Panc1 (cell line): ENCODE measurements at regions not wholly inside any gene's neighbourhood (a gene's known extent, or its start where the extent isn't known, plus 50 kb on each side); places are given as distances from the start of the nearest gene placed in this dataset.

ENCODE experiments used
- ATAC-seq: fragments of 200-7000 bp; cut with Tn5 transposase; 2 replicates; pipeline ENCODE4 v1.9.1; 2020; ENCODE audit warnings: mild to moderate bottlenecking, moderate library complexity
- BruUV-seq: library from RNA; stranded (reverse); fragments of 400-500 nt; replicated peaks from 2 replicates; lab custom pipeline; 2021; lab: Mats Ljungman, UMichigan
- CTCF ChIA-PET: fragments of 300-600 bp; sonication (Branson Sonifier 250); formaldehyde crosslinking; loops from one replicate; lab custom pipeline; 2022; ENCODE audit warnings: antibody characterized with exemption; lab: Charles Lee
- POLR2A ChIA-PET: fragments of 300-600 bp; sonication (Branson Sonifier 250); formaldehyde crosslinking; loops from one replicate; lab custom pipeline; 2022; ENCODE audit warnings: antibody characterized with exemption; lab: Charles Lee
- DNase-seq: peaks from one replicate; pipeline ENCODE4 v3.0.0-alpha.2; 2010; ENCODE audit warnings: low read depth, low spot score
- H3K27ac ChIP-seq: 2 replicates; pipeline ENCODE4 v1.5.1; 2011; ENCODE audit warnings: mild to moderate bottlenecking, low read length, inconsistent platforms
- H3K27me3 ChIP-seq: fragments of 200-500 bp; sonication (Bioruptor generic); 2 replicates; pipeline ENCODE4 v1.6.0; 2014; ENCODE audit warnings: low read length, inconsistent platforms; ENCODE audit not compliant: control insufficient read depth, insufficient read depth
- H3K36me3 ChIP-seq: fragments of 200-500 bp; sonication (Bioruptor generic); 2 replicates; pipeline ENCODE4 v1.5.1; 2014; ENCODE audit warnings: inconsistent platforms, mild to moderate bottlenecking, low read length, moderate library complexity; ENCODE audit not compliant: control insufficient read depth, insufficient read depth
- H3K4me1 ChIP-seq: 2 replicates; pipeline ENCODE4 v1.5.1; 2011; ENCODE audit warnings: inconsistent platforms, mild to moderate bottlenecking, low read length, moderate library complexity; ENCODE audit not compliant: control insufficient read depth, insufficient read depth
- H3K4me3 ChIP-seq, 2 experiments: 2 replicates each; pipeline ENCODE4 v1.5.1; 2011 to 2012; ENCODE audit warnings: low read depth in 2 of 2, low read length in 2 of 2, mild to moderate bottlenecking in 2 of 2, inconsistent platforms in 1 of 2, moderate library complexity in 1 of 2
- H3K9me3 ChIP-seq: fragments of 200-500 bp; sonication (Bioruptor generic); 2 replicates; pipeline ENCODE4 v1.5.1; 2014; ENCODE audit warnings: low read depth, mild to moderate bottlenecking, inconsistent platforms, low read length, moderate library complexity; ENCODE audit not compliant: control insufficient read depth, insufficient read depth
- POLR2AphosphoS5 ChIP-seq: IDR thresholded peaks from 2 replicates; pipeline ENCODE4 v1.6.1; 2012; ENCODE audit warnings: mild to moderate bottlenecking, low read depth, low read length, moderate library complexity
- SIN3A ChIP-seq: IDR thresholded peaks from 2 replicates; pipeline ENCODE4 v1.6.1; 2012; ENCODE audit warnings: low read depth, mild to moderate bottlenecking, low read length, moderate library complexity, borderline replicate concordance; ENCODE audit not compliant: insufficient read depth
- TCF7L2 ChIP-seq: IDR thresholded peaks from 2 replicates; pipeline ENCODE4 v1.6.1; 2011; ENCODE audit warnings: mild to moderate bottlenecking, low read depth, low read length, inconsistent platforms
- in situ Hi-C: cut with HindIII; loops from 2 replicates; pipeline ENCODE4 v1.10.0; 2016; ENCODE audit warnings: low sequenced_read_pairs, low pct_unique_long_range_greater_than_20kb
- intact Hi-C: fragments of 100-400 bp; cut with micrococcal nuclease; formaldehyde crosslinking; loops from one replicate; pipeline ENCODE4 v1.10.0; 2022; ENCODE audit not compliant: unreplicated experiment
- TF ChIP-seq, protein P1 (sequence below), 2 experiments: IDR thresholded peaks; 2 replicates each; pipeline ENCODE4 v1.6.1; 2011 to 2012; ENCODE audit warnings: low read depth in 2 of 2, control low read depth in 1 of 2, low read length in 1 of 2, mild to moderate bottlenecking in 1 of 2, moderate library complexity in 1 of 2; ENCODE audit not compliant: insufficient read depth in 1 of 2
- TF ChIP-seq, protein P2 (sequence below): fragments of 450-650 bp; IDR thresholded peaks from 2 replicates; pipeline ENCODE4 v1.5.1; 2017; ENCODE audit warnings: mild to moderate bottlenecking

GRCh38 chr3:144375088-144375487 is 403.5 kb downstream of the DIPK2A start:
- H3K4me1 ChIP-seq: no peaks in the 10 kb centered on the region
- H3K27me3 ChIP-seq: no peaks in the 10 kb centered on the region
- in situ Hi-C loops (no loop called here), intact Hi-C loops (no loop called here)
- no peaks in the 10 kb centered on the region for H3K9me3 ChIP-seq
- DNase-seq (no peak), ATAC-seq (no peak)
- H3K36me3 ChIP-seq: no peaks in the 10 kb centered on the region
- no peak overlapping the region for H3K4me3 ChIP-seq
- ChIA-PET POLR2A (no interaction called here), CTCF (no interaction called here)
- TF ChIP-seq POLR2AphosphoS5 (no peak), SIN3A (no peak), TCF7L2 (no peak)
- TF ChIP-seq, protein P1, sequence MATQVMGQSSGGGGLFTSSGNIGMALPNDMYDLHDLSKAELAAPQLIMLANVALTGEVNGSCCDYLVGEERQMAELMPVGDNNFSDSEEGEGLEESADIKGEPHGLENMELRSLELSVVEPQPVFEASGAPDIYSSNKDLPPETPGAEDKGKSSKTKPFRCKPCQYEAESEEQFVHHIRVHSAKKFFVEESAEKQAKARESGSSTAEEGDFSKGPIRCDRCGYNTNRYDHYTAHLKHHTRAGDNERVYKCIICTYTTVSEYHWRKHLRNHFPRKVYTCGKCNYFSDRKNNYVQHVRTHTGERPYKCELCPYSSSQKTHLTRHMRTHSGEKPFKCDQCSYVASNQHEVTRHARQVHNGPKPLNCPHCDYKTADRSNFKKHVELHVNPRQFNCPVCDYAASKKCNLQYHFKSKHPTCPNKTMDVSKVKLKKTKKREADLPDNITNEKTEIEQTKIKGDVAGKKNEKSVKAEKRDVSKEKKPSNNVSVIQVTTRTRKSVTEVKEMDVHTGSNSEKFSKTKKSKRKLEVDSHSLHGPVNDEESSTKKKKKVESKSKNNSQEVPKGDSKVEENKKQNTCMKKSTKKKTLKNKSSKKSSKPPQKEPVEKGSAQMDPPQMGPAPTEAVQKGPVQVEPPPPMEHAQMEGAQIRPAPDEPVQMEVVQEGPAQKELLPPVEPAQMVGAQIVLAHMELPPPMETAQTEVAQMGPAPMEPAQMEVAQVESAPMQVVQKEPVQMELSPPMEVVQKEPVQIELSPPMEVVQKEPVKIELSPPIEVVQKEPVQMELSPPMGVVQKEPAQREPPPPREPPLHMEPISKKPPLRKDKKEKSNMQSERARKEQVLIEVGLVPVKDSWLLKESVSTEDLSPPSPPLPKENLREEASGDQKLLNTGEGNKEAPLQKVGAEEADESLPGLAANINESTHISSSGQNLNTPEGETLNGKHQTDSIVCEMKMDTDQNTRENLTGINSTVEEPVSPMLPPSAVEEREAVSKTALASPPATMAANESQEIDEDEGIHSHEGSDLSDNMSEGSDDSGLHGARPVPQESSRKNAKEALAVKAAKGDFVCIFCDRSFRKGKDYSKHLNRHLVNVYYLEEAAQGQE (IDR thresholded peaks at IDR 0.05; ENCODE audit: insufficient read depth in 1 of 2, low read depth in 2 of 2, low read length in 1 of 2): no peak
- TF ChIP-seq, protein P2, sequence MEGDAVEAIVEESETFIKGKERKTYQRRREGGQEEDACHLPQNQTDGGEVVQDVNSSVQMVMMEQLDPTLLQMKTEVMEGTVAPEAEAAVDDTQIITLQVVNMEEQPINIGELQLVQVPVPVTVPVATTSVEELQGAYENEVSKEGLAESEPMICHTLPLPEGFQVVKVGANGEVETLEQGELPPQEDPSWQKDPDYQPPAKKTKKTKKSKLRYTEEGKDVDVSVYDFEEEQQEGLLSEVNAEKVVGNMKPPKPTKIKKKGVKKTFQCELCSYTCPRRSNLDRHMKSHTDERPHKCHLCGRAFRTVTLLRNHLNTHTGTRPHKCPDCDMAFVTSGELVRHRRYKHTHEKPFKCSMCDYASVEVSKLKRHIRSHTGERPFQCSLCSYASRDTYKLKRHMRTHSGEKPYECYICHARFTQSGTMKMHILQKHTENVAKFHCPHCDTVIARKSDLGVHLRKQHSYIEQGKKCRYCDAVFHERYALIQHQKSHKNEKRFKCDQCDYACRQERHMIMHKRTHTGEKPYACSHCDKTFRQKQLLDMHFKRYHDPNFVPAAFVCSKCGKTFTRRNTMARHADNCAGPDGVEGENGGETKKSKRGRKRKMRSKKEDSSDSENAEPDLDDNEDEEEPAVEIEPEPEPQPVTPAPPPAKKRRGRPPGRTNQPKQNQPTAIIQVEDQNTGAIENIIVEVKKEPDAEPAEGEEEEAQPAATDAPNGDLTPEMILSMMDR: no peak
- H3K27ac ChIP-seq: no peak overlapping the region
- no TSS peak for BruUV-seq

- no peaks in the 10 kb centered on the region for H3K4me1 ChIP-seq
- no TSS peak for BruUV-seq
- DNase-seq (no peak), ATAC-seq (no peak)
- in situ Hi-C loops: no loop called here
- peaks cover 5% of the 10 kb centered on the region; the same call in 1 of the 2 replicates for H3K9me3 ChIP-seq
- intact Hi-C loops: no loop called here
- ChIA-PET CTCF (no interaction called here), POLR2A (no interaction called here)
- TF ChIP-seq, protein P2: no peak
- TF ChIP-seq SIN3A (no peak), POLR2AphosphoS5 (no peak), TCF7L2 (no peak)
- TF ChIP-seq, protein P1 (IDR thresholded peaks at IDR 0.05; ENCODE audit: insufficient read depth in 1 of 2, low read depth in 2 of 2, low read length in 1 of 2): no peak
- no peak overlapping the region for H3K4me3 ChIP-seq
- H3K27me3 ChIP-seq: no peaks in the 10 kb centered on the region
- no peaks in the 10 kb centered on the region for H3K36me3 ChIP-seq
- H3K27ac ChIP-seq: no peak overlapping the region
Measured at GRCh38 chr3:144380849-144381248, 409.2 kb downstream of the DIPK2A start.
